Adrenal gland (tissue), 9 donors: ENCODE measurements at regions not wholly inside any gene's neighbourhood (a gene's known extent, or its start where the extent isn't known, plus 50 kb on each side); places are given as distances from the start of the nearest gene placed in this dataset.

Experiments used
- DNase-seq, 7 donors: peaks; one replicate each; pipeline ENCODE4 v3.0.0-alpha.2; 2019 to 2020
- H3K27ac ChIP-seq, 5 donors: fragments of 200-600 bp; sonication (generic) in 4 of 5; 1 replicate in 3 of 5; 2 replicates in 2 of 5; pipeline versions ENCODE4 v1.5.1 to v1.8.0; 2016 to 2020; ENCODE audit warnings: mild to moderate bottlenecking in 1 of 5
- H3K27me3 ChIP-seq: fragments of 200-600 bp; 2 replicates; pipeline ENCODE4 v1.8.0; 2021
- H3K36me3 ChIP-seq, 2 donors: fragments of 200-600 bp; replicated peaks in 1 of 2; 1 replicate in 1 of 2; 2 replicates in 1 of 2; pipeline versions ENCODE4 v1.5.1 to v1.8.0; 2018 to 2022
- H3K4me1 ChIP-seq, 2 donors: fragments of 200-600 bp; replicated peaks in 1 of 2; 1 replicate in 1 of 2; 2 replicates in 1 of 2; pipeline versions ENCODE4 v1.5.1 to v1.8.0; 2018 to 2021
- H3K4me3 ChIP-seq, 4 donors: fragments of 200-600 bp; sonication (generic) in 3 of 4; one replicate each; pipeline ENCODE4 v1.5.1; 2016 to 2018
- H3K9me3 ChIP-seq, 3 donors: fragments of 200-600 bp; sonication (generic) in 1 of 3; replicated peaks in 1 of 3; 1 replicate in 2 of 3; 2 replicates in 1 of 3; pipeline versions ENCODE4 v1.5.1 to v1.8.0; 2016 to 2021
- CTCF ChIP-seq, 6 experiments: fragments of 450-650 bp in 4 of 6; fragments of 200-600 bp in 2 of 6; sonication (generic) in 1 of 6; IDR thresholded peaks; 1 replicate in 5 of 6; 2 replicates in 1 of 6; pipeline versions ENCODE4 v1.5.1 to v1.8.0; 2016 to 2021; ENCODE audit warnings: antibody characterized with exemption in 6 of 6, mild to moderate bottlenecking in 2 of 6, moderate library complexity in 1 of 6
- POLR2A ChIP-seq, 2 donors: fragments of 450-650 bp; IDR thresholded peaks; one replicate each; pipeline ENCODE4 v1.6.1; 2017; ENCODE audit warnings: antibody characterized with exemption in 2 of 2, mild to moderate bottlenecking in 2 of 2, moderate library complexity in 1 of 2
- WGBS, 4 donors: extraction: QIAGEN DNeasy Blood & Tissue Kit in 2 of 4; methylation state at CpG; one replicate each; pipeline versions ENCODE4 v1.1.5 to v1.1.7; 2013 to 2017; 5-methylcytosine and 5-hydroxymethylcytosine counted together
- intact Hi-C, 2 donors: fragments of 100-400 bp; cut with DNase I; formaldehyde crosslinking; loops; one replicate each; pipeline versions ENCODE4 v1.14.1 to v1.15.0; 2022 to 2023
- donor health status: healthy with polysubstance abuse.
- donor health status: Bipolar disorder and iron deficiency.
- donor health status: DM: yes; HTN: yes; CAD: no.
- donor health status: DM: no; HTN: no; CAD: no.
- donor health status: DM: no; HTN: no; CAD: no.

GRCh38 chr16:26231647-26232046 is 539.9 kb downstream of the HS3ST4 start:
- Histone ChIP-seq H3K27ac (no peak overlapping the region), H3K36me3 (no peaks in the 10 kb centered on the region), H3K4me1 (no peaks in the 10 kb centered on the region), H3K4me3 (no peak overlapping the region), H3K9me3 (no peaks in the 10 kb centered on the region), H3K27me3 (no peaks in the 10 kb centered on the region)
- TF ChIP-seq POLR2A (IDR thresholded peaks at IDR 0.05) (no peak), CTCF (IDR thresholded peaks at IDR 0.05) (no peak)
- intact Hi-C loops = no loop called here
- DNase-seq = no peak
- WGBS, 4 donors = 91 to 94% (median 92%) methylated on average over 2 of the region's 2 CpGs

- no peaks in the 10 kb centered on the region for H3K27me3 ChIP-seq
- H3K9me3 ChIP-seq = no peaks in the 10 kb centered on the region
- H3K4me3 ChIP-seq = no peak overlapping the region
- no peaks in the 10 kb centered on the region for H3K4me1 ChIP-seq
- no peak overlapping the region for H3K27ac ChIP-seq
- TF ChIP-seq CTCF (IDR thresholded peaks at IDR 0.05) (no peak), POLR2A (IDR thresholded peaks at IDR 0.05) (no peak)
- WGBS, 4 donors = 80 to 93% (median 84%) methylated on average over 1 to 6 of the region's 6 CpGs
- no peaks in the 10 kb centered on the region for H3K36me3 ChIP-seq
- DNase-seq = no peak
- intact Hi-C loops = no loop called here
Measured at GRCh38 chr16:26240807-26241206, 549.0 kb downstream of the HS3ST4 start.

DNA sequence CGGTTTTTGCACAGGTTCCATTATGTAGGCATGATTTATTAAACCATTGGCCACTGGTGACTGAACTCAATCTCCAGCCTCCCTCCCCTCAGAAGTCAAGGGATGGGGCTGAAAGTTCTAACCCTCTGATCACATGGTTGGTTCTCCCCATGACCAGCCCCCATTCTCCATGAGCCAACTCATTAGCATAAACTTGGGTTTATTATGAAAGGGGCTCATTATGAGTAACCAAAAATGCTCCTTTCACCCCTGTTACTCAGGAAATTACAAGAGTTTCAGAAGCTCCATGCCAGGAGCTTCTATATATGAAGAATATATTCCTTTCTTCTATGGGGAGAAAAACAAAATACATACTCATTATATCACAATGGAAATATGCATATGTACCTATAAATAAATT is 555.3 kb downstream of the HS3ST4 start:
- H3K4me1 ChIP-seq = no peaks in the 10 kb centered on the region

DNA sequence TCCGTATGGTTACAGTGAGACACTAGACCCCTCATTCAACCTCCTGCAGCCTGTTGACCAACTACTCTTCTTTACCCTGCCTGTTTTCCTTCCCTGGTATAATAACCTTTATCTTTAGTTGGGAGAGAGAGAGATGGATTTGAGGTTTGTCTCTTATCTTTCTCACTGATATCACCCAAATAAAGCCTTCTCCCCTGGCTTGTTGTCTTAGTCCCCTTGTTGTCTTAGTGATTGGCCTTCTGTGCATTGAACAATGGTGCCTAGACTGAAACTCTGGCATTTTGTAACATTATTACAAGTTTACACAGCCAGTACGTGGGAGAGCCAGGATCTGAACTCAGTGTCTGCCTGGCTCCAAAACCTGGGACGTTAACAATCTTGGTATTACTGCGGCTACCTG is 560.8 kb downstream of the HS3ST4 start:
- TF ChIP-seq CTCF (IDR thresholded peaks at IDR 0.05) = no peak
- no peak for TF ChIP-seq POLR2A (IDR thresholded peaks at IDR 0.05)
- H3K36me3 ChIP-seq = no peaks in the 10 kb centered on the region
- no peak overlapping the region for H3K4me3 ChIP-seq
- intact Hi-C loops = no loop called here
- no peaks in the 10 kb centered on the region for H3K9me3 ChIP-seq
- no peaks in the 10 kb centered on the region for H3K4me1 ChIP-seq
- WGBS, 4 donors = 65 to 77% (median 68%) methylated on average over 4 of the region's 4 CpGs
- no peak overlapping the region for H3K27ac ChIP-seq
- no peaks in the 10 kb centered on the region for H3K27me3 ChIP-seq
- no peak for DNase-seq

More for the DNA sequence above, 555.3 kb downstream of the HS3ST4 start:
- H3K27me3 ChIP-seq = no peaks in the 10 kb centered on the region
- TF ChIP-seq POLR2A (IDR thresholded peaks at IDR 0.05) (no peak), CTCF (IDR thresholded peaks at IDR 0.05) (no peak)
- intact Hi-C loops = no loop called here
- H3K4me3 ChIP-seq = no peak overlapping the region
- H3K27ac ChIP-seq = no peak overlapping the region
- WGBS, 4 donors = 46 to 79% (median 66%) methylated on average over 1 of the region's 1 CpG
- no peaks in the 10 kb centered on the region for H3K9me3 ChIP-seq
- DNase-seq = no peak
- H3K36me3 ChIP-seq = no peaks in the 10 kb centered on the region
